Activated T-helper 2 cell treated with anti-CD3 and anti-CD28 coated beads, Interferon-gamma antibody, Interleukin-2, Interleukin-4, amounts not matched to agents 10 μg/mL and 5 μg/mL and 100 μg/mL, durations not matched to agents 14 hours and 24 hours and 36 hours (primary cell): ENCODE measurements at regions not wholly inside any gene's neighbourhood (a gene's known extent, or its start where the extent isn't known, plus 50 kb on each side); places are given as distances from the start of the nearest gene placed in this dataset.
"Not testable (repeated sequence)": the region's sequence is repeated elsewhere in the genome, so short reads cannot be mapped to it uniquely, and the experiment has no call there.

Experiments used
- DNase-seq: peaks from one replicate; pipeline ENCODE4 v3.0.0; 2021; ENCODE audit warnings: low spot score
- H3K27ac Mint-ChIP-seq: one replicate; pipeline ENCODE4 v1.8.0; 2021; ENCODE audit warnings: mixed read lengths
- H3K27me3 Mint-ChIP-seq: one replicate; pipeline ENCODE4 v1.8.0; 2021; ENCODE audit warnings: low read depth, mixed read lengths
- H3K36me3 Mint-ChIP-seq: one replicate; pipeline ENCODE4 v1.8.0; 2021; ENCODE audit warnings: low read depth, mixed read lengths
- H3K4me1 Mint-ChIP-seq: one replicate; pipeline ENCODE4 v1.8.0; 2021; ENCODE audit warnings: low read depth, mixed read lengths
- H3K4me3 Mint-ChIP-seq: one replicate; pipeline ENCODE4 v1.8.0; 2021; ENCODE audit warnings: low read depth, mild to moderate bottlenecking, moderate library complexity, mixed read lengths
- H3K9me3 Mint-ChIP-seq: one replicate; pipeline ENCODE4 v1.8.0; 2021; ENCODE audit warnings: mixed read lengths
- intact Hi-C: fragments of 100-400 bp; cut with micrococcal nuclease; formaldehyde crosslinking; loops from one replicate; pipeline ENCODE4 v1.15.1; 2023

GRCh38 chr10:3955955-3956617, 171.1 kb upstream of the KLF6 start:
- Mint-ChIP-seq H3K27ac (no peak overlapping the region), H3K4me1 (peaks cover 14% of the 10 kb centered on the region), H3K9me3 (peaks cover 10% of the 10 kb centered on the region), H3K4me3 (no peak overlapping the region), H3K36me3 (no peaks in the 10 kb centered on the region), H3K27me3 (no peaks in the 10 kb centered on the region)
- intact Hi-C loops: no loop called here
- no peak for DNase-seq

- H3K4me3 Mint-ChIP-seq: no peak overlapping the region
- DNase-seq: no peak
- intact Hi-C loops: no loop called here
- H3K9me3 Mint-ChIP-seq: peaks cover 10% of the 10 kb centered on the region
- H3K27ac Mint-ChIP-seq: no peak overlapping the region
- H3K27me3 Mint-ChIP-seq: no peaks in the 10 kb centered on the region
- no peaks in the 10 kb centered on the region for H3K36me3 Mint-ChIP-seq
- peaks cover 12% of the 10 kb centered on the region for H3K4me1 Mint-ChIP-seq
Measured at GRCh38 chr10:3955493-3955892, 170.5 kb upstream of the KLF6 start.

GRCh38 chr10:3954615-3955014, 169.6 kb upstream of the KLF6 start:
- intact Hi-C loops: no loop called here
- DNase-seq: no peak
- Mint-ChIP-seq H3K4me3 (no peak overlapping the region), H3K27ac (no peak overlapping the region), H3K9me3 (peaks cover 10% of the 10 kb centered on the region), H3K4me1 (peaks cover 16% of the 10 kb centered on the region), H3K27me3 (no peaks in the 10 kb centered on the region), H3K36me3 (no peaks in the 10 kb centered on the region)

- H3K27me3 Mint-ChIP-seq, DNase-seq, H3K4me3 Mint-ChIP-seq, H3K9me3 Mint-ChIP-seq, H3K36me3 Mint-ChIP-seq, H3K27ac Mint-ChIP-seq, intact Hi-C loops: not testable (repeated sequence)
- peaks cover 19% of the 10 kb centered on the region for H3K4me1 Mint-ChIP-seq
Measured at GRCh38 chr10:3954007-3954406, 169.0 kb upstream of the KLF6 start.

GRCh38 chr10:3951993-3952392, 167.0 kb upstream of the KLF6 start:
- Mint-ChIP-seq H3K4me1 (peaks cover 32% of the 10 kb centered on the region), H3K4me3 (no peak overlapping the region), H3K27me3 (no peaks in the 10 kb centered on the region), H3K9me3 (peaks cover 10% of the 10 kb centered on the region), H3K27ac (no peak overlapping the region), H3K36me3 (no peaks in the 10 kb centered on the region)
- intact Hi-C loops: no loop called here
- DNase-seq: no peak

- no peaks in the 10 kb centered on the region for H3K27me3 Mint-ChIP-seq
Measured at GRCh38 chr10:3950676-3951275, 165.8 kb upstream of the KLF6 start.

GRCh38 chr10:3949711-3950110, 164.7 kb upstream of the KLF6 start:
- Mint-ChIP-seq H3K4me3 (no peak overlapping the region), H3K27me3 (no peaks in the 10 kb centered on the region), H3K27ac (no peak overlapping the region), H3K4me1 (peaks cover 48% of the 10 kb centered on the region), H3K9me3 (peaks cover 10% of the 10 kb centered on the region), H3K36me3 (peaks cover 6% of the 10 kb centered on the region)
- intact Hi-C loops: loop anchor here (1.0 to 10.0 kb wide), 5 partner anchors 23 to 722 kb away; no protein-coding TSS in a partner anchor
- DNase-seq: no peak

More at GRCh38 chr10:3950676-3951275, 165.8 kb upstream of the KLF6 start:
- peaks cover 42% of the 10 kb centered on the region for H3K4me1 Mint-ChIP-seq
- H3K9me3 Mint-ChIP-seq: peaks cover 10% of the 10 kb centered on the region
- peaks cover under 1% of the 10 kb centered on the region for H3K36me3 Mint-ChIP-seq
- peak overlapping the region; percentile 15 for H3K27ac Mint-ChIP-seq
- DNase-seq: no peak
- no peak overlapping the region for H3K4me3 Mint-ChIP-seq
- intact Hi-C loops: no loop called here

- H3K27me3 Mint-ChIP-seq: no peaks in the 10 kb centered on the region
- intact Hi-C loops: loop anchor here (1.0 to 10.0 kb wide), 5 partner anchors 24 to 722 kb away; no protein-coding TSS in a partner anchor
- peaks cover 7% of the 10 kb centered on the region for H3K9me3 Mint-ChIP-seq
- H3K36me3 Mint-ChIP-seq: peaks cover 6% of the 10 kb centered on the region
- DNase-seq: peak; percentile 71
- peak overlapping the region; percentile 45 for H3K4me3 Mint-ChIP-seq
- H3K4me1 Mint-ChIP-seq: peaks cover 50% of the 10 kb centered on the region
- peak overlapping the region; percentile 79 for H3K27ac Mint-ChIP-seq
Measured at GRCh38 chr10:3948843-3949242, 163.8 kb upstream of the KLF6 start.

- H3K9me3 Mint-ChIP-seq: no peaks in the 10 kb centered on the region
- peak overlapping the region; percentile 76 for H3K27ac Mint-ChIP-seq
- peaks cover 10% of the 10 kb centered on the region for H3K36me3 Mint-ChIP-seq
- H3K4me1 Mint-ChIP-seq: peaks cover 68% of the 10 kb centered on the region
- H3K27me3 Mint-ChIP-seq: no peaks in the 10 kb centered on the region
- DNase-seq: no peak
- intact Hi-C loops: loop anchor here (5.0 to 10.0 kb wide), 3 partner anchors 322 to 719 kb away; no protein-coding TSS in a partner anchor
- H3K4me3 Mint-ChIP-seq: peak overlapping the region; percentile 38
Measured at GRCh38 chr10:3946234-3947229, 161.5 kb upstream of the KLF6 start.

GRCh38 chr10:3945026-3945425, 160.0 kb upstream of the KLF6 start:
- DNase-seq: no peak
- Mint-ChIP-seq H3K9me3 (peaks cover 5% of the 10 kb centered on the region), H3K4me3 (peak overlapping the region; percentile 1), H3K27me3 (no peaks in the 10 kb centered on the region), H3K27ac (peak overlapping the region; percentile 28), H3K4me1 (peaks cover 63% of the 10 kb centered on the region), H3K36me3 (peaks cover 14% of the 10 kb centered on the region)
- intact Hi-C loops: loop anchor here (5.0 to 10.0 kb wide), 3 partner anchors 320 to 718 kb away; no protein-coding TSS in a partner anchor

GRCh38 chr10:3944591-3944990, 159.6 kb upstream of the KLF6 start:
- intact Hi-C loops: loop anchor here (10.0 kb wide), 1 partner anchor 320 kb away; no protein-coding TSS in a partner anchor
- Mint-ChIP-seq H3K4me3 (peak overlapping the region; percentile 1), H3K27ac (peak overlapping the region; percentile 28), H3K9me3 (peaks cover 5% of the 10 kb centered on the region), H3K4me1 (peaks cover 59% of the 10 kb centered on the region), H3K27me3 (no peaks in the 10 kb centered on the region), H3K36me3 (peaks cover 14% of the 10 kb centered on the region)
- DNase-seq: no peak

GRCh38 chr10:3943695-3944257, 158.8 kb upstream of the KLF6 start:
- Mint-ChIP-seq H3K4me1 (peaks cover 51% of the 10 kb centered on the region), H3K27me3 (no peaks in the 10 kb centered on the region), H3K36me3 (peaks cover 14% of the 10 kb centered on the region), H3K27ac (peak overlapping the region; percentile 85), H3K4me3 (peak overlapping the region; percentile 70), H3K9me3 (peaks cover 5% of the 10 kb centered on the region)
- intact Hi-C loops: loop anchor here (10.0 kb wide), 1 partner anchor 319 kb away; no protein-coding TSS in a partner anchor
- no peak for DNase-seq
